ENCODE measurements at regions not wholly inside any gene's neighbourhood (a gene's known extent, or its start where the extent isn't known, plus 50 kb on each side); places are given as distances from the start of the nearest gene placed in this dataset.

- H3K27ac Mint-ChIP-seq (ENCODE audit: unreplicated experiment): no peak overlapping the region
- peaks cover 8% of the 10 kb centered on the region for H3K27me3 Mint-ChIP-seq (ENCODE audit: unreplicated experiment)
- H3K36me3 Mint-ChIP-seq (ENCODE audit: unreplicated experiment): no peaks in the 10 kb centered on the region
- no peak for TF ChIP-seq CTCF (IDR thresholded peaks at IDR 0.05)
- no peaks in the 10 kb centered on the region for H3K4me1 Mint-ChIP-seq (ENCODE audit: unreplicated experiment)
- H3K9me3 Mint-ChIP-seq (ENCODE audit: unreplicated experiment): no peaks in the 10 kb centered on the region
- no peak overlapping the region for H3K4me3 Mint-ChIP-seq (ENCODE audit: unreplicated experiment)
- DNase-seq (ENCODE audit: extremely low spot score, unreplicated experiment): no peak
Observed at GRCh38 chr11:110802162-110802561, 89.9 kb upstream of the ARHGAP20 start.

GRCh38 chr11:110801328-110801727 lies 89.1 kb upstream of the ARHGAP20 start:
- Mint-ChIP-seq H3K4me3 (ENCODE audit: unreplicated experiment) (no peak overlapping the region), H3K27ac (ENCODE audit: unreplicated experiment) (no peak overlapping the region), H3K4me1 (ENCODE audit: unreplicated experiment) (no peaks in the 10 kb centered on the region), H3K36me3 (ENCODE audit: unreplicated experiment) (no peaks in the 10 kb centered on the region), H3K9me3 (ENCODE audit: unreplicated experiment) (no peaks in the 10 kb centered on the region), H3K27me3 (ENCODE audit: unreplicated experiment) (peaks cover 8% of the 10 kb centered on the region)
- DNase-seq (ENCODE audit: extremely low spot score, unreplicated experiment): no peak
- TF ChIP-seq CTCF (IDR thresholded peaks at IDR 0.05): no peak

GRCh38 chr11:110798201-110798900 lies 86.1 kb upstream of the ARHGAP20 start:
- Mint-ChIP-seq H3K4me3 (ENCODE audit: unreplicated experiment) (no peak overlapping the region), H3K4me1 (ENCODE audit: unreplicated experiment) (no peaks in the 10 kb centered on the region), H3K27ac (ENCODE audit: unreplicated experiment) (no peak overlapping the region), H3K27me3 (ENCODE audit: unreplicated experiment) (peaks cover 6% of the 10 kb centered on the region), H3K9me3 (ENCODE audit: unreplicated experiment) (no peaks in the 10 kb centered on the region), H3K36me3 (ENCODE audit: unreplicated experiment) (no peaks in the 10 kb centered on the region)
- no peak for DNase-seq (ENCODE audit: extremely low spot score, unreplicated experiment)
- TF ChIP-seq CTCF (IDR thresholded peaks at IDR 0.05): no peak

- TF ChIP-seq CTCF (IDR thresholded peaks at IDR 0.05): no peak
- Mint-ChIP-seq H3K9me3 (ENCODE audit: unreplicated experiment) (no peaks in the 10 kb centered on the region), H3K4me1 (ENCODE audit: unreplicated experiment) (no peaks in the 10 kb centered on the region), H3K27ac (ENCODE audit: unreplicated experiment) (no peak overlapping the region), H3K36me3 (ENCODE audit: unreplicated experiment) (no peaks in the 10 kb centered on the region), H3K4me3 (ENCODE audit: unreplicated experiment) (no peak overlapping the region), H3K27me3 (ENCODE audit: unreplicated experiment) (peaks cover 11% of the 10 kb centered on the region)
- DNase-seq (ENCODE audit: extremely low spot score, unreplicated experiment): no peak
Observed at GRCh38 chr11:110797453-110797852, 85.2 kb upstream of the ARHGAP20 start.

- H3K4me3 Mint-ChIP-seq (ENCODE audit: unreplicated experiment): no peak overlapping the region
- TF ChIP-seq CTCF (IDR thresholded peaks at IDR 0.05): no peak
- no peaks in the 10 kb centered on the region for H3K4me1 Mint-ChIP-seq (ENCODE audit: unreplicated experiment)
- H3K27me3 Mint-ChIP-seq (ENCODE audit: unreplicated experiment): peaks cover 16% of the 10 kb centered on the region
- H3K9me3 Mint-ChIP-seq (ENCODE audit: unreplicated experiment): no peaks in the 10 kb centered on the region
- no peaks in the 10 kb centered on the region for H3K36me3 Mint-ChIP-seq (ENCODE audit: unreplicated experiment)
- H3K27ac Mint-ChIP-seq (ENCODE audit: unreplicated experiment): no peak overlapping the region
- no peak for DNase-seq (ENCODE audit: extremely low spot score, unreplicated experiment)
Observed at GRCh38 chr11:110795112-110795624, 82.9 kb upstream of the ARHGAP20 start.
